Tongue (tissue), 1 donor: ENCODE measurements at regions not wholly inside any gene's neighbourhood (a gene's known extent, or its start where the extent isn't known, plus 50 kb on each side); places are given as distances from the start of the nearest gene placed in this dataset.

ENCODE experiments used
- DNase-seq: peaks from one replicate; pipeline ENCODE4 v3.0.0-alpha.2; 2015

- DNase-seq, result no peak
These were observed 282.1 kb upstream of the EMCN start for GRCh38 chr4:100799761-100800539.

GRCh38 chr4:100797791-100798190 is 280.0 kb upstream of the EMCN start:
- DNase-seq, result no peak

- no peak for DNase-seq
These were observed 279.5 kb upstream of the EMCN start for GRCh38 chr4:100797356-100797755.

GRCh38 chr4:100796332-100796731 is 278.5 kb upstream of the EMCN start:
- DNase-seq, result peak; percentile 24

GRCh38 chr4:100795581-100795980 is 277.8 kb upstream of the EMCN start:
- no peak for DNase-seq

- DNase-seq, result no peak
These were observed 273.2 kb upstream of the EMCN start for GRCh38 chr4:100790836-100791615.

GRCh38 chr4:100789991-100790390 is 272.2 kb upstream of the EMCN start:
- DNase-seq, result no peak

GRCh38 chr4:100786481-100786880 is 268.7 kb upstream of the EMCN start:
- no peak for DNase-seq

- DNase-seq, result no peak
These were observed 264.5 kb upstream of the EMCN start for GRCh38 chr4:100782356-100782755.

- no peak for DNase-seq
These were observed 263.6 kb upstream of the EMCN start for GRCh38 chr4:100781435-100781834.

- DNase-seq, result no peak
These were observed 262.3 kb upstream of the EMCN start for GRCh38 chr4:100780126-100780525.

GRCh38 chr4:100778431-100778830 is 260.6 kb upstream of the EMCN start:
- no peak for DNase-seq

- DNase-seq, result no peak
These were observed 244.9 kb upstream of the EMCN start for GRCh38 chr4:100762738-100763137.

GRCh38 chr4:100754751-100755150 is 236.9 kb upstream of the EMCN start:
- no peak for DNase-seq

- no peak for DNase-seq
These were observed 228.4 kb upstream of the EMCN start for GRCh38 chr4:100746141-100746739.

- DNase-seq, result no peak
These were observed 224.2 kb upstream of the EMCN start for GRCh38 chr4:100742045-100742444.

GRCh38 chr4:100739426-100739825 is 221.6 kb upstream of the EMCN start:
- no peak for DNase-seq

- DNase-seq, result no peak
These were observed 220.7 kb upstream of the EMCN start for GRCh38 chr4:100738196-100739165.

- DNase-seq, result peak; percentile 23
These were observed 219.0 kb upstream of the EMCN start for GRCh38 chr4:100736641-100737451.

- no peak for DNase-seq
These were observed 211.0 kb upstream of the EMCN start for GRCh38 chr4:100728861-100729260.

- no peak for DNase-seq
These were observed 205.1 kb upstream of the EMCN start for GRCh38 chr4:100722866-100723459.
